Stimulated activated naive CD8-positive, alpha-beta T cell treated with anti-CD3 and anti-CD28 coated beads, Interleukin-15, amount 100 ng/mL, for 72 hours (primary cell): ENCODE measurements at regions not wholly inside any gene's neighbourhood (a gene's known extent, or its start where the extent isn't known, plus 50 kb on each side); places are given as distances from the start of the nearest gene placed in this dataset.

Source experiments
- ATAC-seq: fragments of 150-1000 bp; cut with Tn5 transposase; 2 replicates; pipeline ENCODE4 v1.10.0; 2021; ENCODE audit warnings: mild to moderate bottlenecking, moderate library complexity
- DNase-seq, 2 donors: peaks; one replicate each; pipeline ENCODE4 v3.0.0; 2021 to 2022
- H3K27ac Mint-ChIP-seq, 2 donors: one replicate each; pipeline ENCODE4 v1.8.0; 2022; ENCODE audit warnings: mild to moderate bottlenecking in 2 of 2, mixed read lengths in 2 of 2, moderate library complexity in 2 of 2
- H3K27me3 Mint-ChIP-seq: one replicate; pipeline ENCODE4 v1.8.0; 2022; ENCODE audit warnings: mixed read lengths
- H3K4me1 Mint-ChIP-seq: one replicate; pipeline ENCODE4 v1.8.0; 2022; ENCODE audit warnings: mild to moderate bottlenecking, mixed read lengths
- H3K4me3 Mint-ChIP-seq, 2 donors: one replicate each; pipeline ENCODE4 v1.8.0; 2022; ENCODE audit warnings: mild to moderate bottlenecking in 2 of 2, mixed read lengths in 2 of 2, moderate library complexity in 1 of 2
- H3K9me3 Mint-ChIP-seq, 2 donors: one replicate each; pipeline ENCODE4 v1.8.0; 2022; ENCODE audit warnings: mixed read lengths in 2 of 2

DNA sequence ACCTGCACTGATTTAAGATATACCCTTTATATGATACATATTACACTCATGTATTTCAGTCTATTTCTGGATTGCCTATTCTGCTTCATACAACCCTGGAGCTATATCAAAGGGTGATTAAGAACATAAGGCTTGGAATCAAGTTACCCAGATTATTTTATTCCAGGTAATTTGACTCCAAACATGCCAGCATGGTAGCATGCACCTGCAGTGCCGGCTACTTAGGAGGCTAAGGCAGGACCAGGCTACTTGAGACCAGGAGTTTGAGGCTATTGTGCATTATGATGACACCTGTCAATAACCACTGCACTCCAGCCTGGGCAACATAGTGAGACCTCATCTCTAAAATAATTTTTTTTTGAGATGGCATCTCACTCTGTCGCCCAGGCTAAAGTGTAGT lies 50.4 kb upstream of the NEO1 start:
- no peak for DNase-seq
- Mint-ChIP-seq H3K27me3 (peaks cover 34% of the 10 kb centered on the region), H3K4me1 (no peaks in the 10 kb centered on the region), H3K27ac (no peak overlapping the region), H3K9me3 (no peaks in the 10 kb centered on the region), H3K4me3 (no peak overlapping the region)
- no peak for ATAC-seq

DNA sequence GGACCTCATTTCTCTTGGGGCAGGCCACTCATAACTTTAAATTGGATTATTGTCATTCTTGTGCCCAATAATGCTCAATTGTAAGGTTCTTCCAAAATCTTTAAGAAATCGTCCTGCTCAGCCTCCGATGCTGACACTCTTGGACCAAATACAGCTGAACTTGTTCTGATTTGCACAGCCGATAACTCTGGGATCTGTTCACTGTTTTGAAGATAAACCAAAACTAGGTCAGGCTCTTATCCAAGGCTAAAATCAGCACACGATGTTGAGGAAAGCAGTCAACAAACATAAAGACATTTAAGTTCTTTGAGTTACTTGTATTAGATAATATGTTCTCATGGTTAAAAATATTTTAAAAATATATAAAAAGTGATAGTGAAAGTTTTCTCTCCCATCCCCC lies 52.0 kb upstream of the NEO1 start:
- Mint-ChIP-seq H3K27ac (no peak overlapping the region), H3K4me1 (no peaks in the 10 kb centered on the region), H3K9me3 (no peaks in the 10 kb centered on the region), H3K4me3 (no peak overlapping the region), H3K27me3 (peaks cover 40% of the 10 kb centered on the region)
- no peak for DNase-seq
- ATAC-seq = no peak

DNA sequence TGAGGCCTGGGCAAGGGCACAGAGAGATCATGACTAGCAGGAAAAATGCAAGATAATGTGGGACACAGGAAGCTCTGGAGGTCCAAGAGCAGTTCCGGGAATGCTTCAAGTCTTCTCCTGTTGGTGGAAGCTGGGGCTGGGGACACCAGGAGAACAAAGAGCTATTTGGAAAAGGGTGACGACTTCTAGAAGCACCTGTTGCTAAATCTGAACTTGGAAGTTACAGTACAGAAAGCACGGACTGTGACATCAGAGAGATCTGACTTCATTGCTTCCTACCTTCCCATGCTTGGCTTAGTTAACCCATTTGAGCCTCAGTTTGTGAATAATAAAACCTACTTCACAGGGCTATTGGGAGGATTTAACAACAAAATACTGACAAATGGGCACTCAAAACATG lies 52.7 kb upstream of the NEO1 start:
- Mint-ChIP-seq H3K27me3 (peaks cover 40% of the 10 kb centered on the region), H3K4me3 (no peak overlapping the region), H3K27ac (no peak overlapping the region), H3K4me1 (no peaks in the 10 kb centered on the region), H3K9me3 (no peaks in the 10 kb centered on the region)
- ATAC-seq (no peak), DNase-seq (no peak)

DNA sequence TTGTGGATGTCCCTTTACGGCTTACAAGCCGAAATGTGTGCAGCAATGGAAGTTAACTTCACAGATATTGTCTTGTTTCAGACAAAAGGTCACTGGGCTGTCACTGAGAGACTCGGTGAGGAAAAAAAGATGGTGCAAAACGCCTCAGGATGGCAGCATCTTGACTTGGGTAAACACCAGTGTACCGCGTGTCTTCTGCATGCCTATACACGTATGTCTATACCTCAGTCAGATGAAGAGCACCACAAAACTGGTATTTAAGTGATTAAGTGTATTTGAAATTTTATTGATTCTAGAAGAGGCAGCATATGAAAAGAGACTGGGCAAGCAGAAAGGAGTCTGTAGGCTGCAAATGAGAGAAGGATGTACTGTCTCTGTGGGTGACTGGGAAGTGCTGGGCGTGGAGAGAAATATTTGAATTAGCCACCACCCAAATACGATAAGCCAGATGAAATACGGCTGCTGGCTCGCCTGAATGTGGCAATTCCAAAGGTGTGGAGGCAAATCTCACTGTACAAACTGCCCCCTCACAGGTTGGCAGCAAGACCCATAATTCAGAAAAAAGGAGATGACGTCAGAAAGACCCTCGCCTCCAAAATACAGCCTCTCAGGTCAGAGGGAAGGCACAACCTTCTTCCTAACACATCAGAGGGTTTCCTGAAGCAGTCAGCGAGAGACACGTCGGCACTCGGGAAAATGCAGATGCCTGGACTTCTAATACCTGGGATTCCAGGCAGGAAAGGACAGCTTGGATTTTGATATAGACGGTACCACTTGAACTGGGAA lies 53.4 kb upstream of the NEO1 start:
- Mint-ChIP-seq H3K9me3 (no peaks in the 10 kb centered on the region), H3K27me3 (peaks cover 39% of the 10 kb centered on the region), H3K4me3 (no peak overlapping the region), H3K4me1 (no peaks in the 10 kb centered on the region), H3K27ac (no peak overlapping the region)
- ATAC-seq (no peak), DNase-seq (no peak)

DNA sequence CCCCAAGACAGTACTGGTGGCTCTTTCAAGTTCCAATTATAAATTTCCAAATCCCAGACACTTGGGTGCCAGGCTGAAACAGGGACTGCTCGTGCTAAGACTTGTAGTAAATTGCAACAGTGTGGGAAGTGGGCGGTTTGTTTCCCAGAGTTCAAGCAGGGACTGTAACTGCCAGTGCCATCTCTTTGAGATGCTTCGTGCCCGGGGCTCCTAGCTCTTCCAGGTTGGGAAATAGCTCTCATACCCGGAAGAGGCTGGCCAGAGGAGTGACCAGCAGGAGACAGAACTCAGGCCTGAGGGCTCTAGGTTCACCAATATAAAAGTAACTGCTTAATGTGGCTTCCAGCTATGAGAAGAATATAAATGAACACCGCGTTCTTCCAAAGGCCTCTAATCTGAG lies 54.0 kb upstream of the NEO1 start:
- DNase-seq (no peak), ATAC-seq (no peak)
- H3K9me3 Mint-ChIP-seq = no peaks in the 10 kb centered on the region
- peaks cover 39% of the 10 kb centered on the region for H3K27me3 Mint-ChIP-seq
- no peak overlapping the region for H3K27ac Mint-ChIP-seq
- no peak overlapping the region for H3K4me3 Mint-ChIP-seq
- no peaks in the 10 kb centered on the region for H3K4me1 Mint-ChIP-seq

DNA sequence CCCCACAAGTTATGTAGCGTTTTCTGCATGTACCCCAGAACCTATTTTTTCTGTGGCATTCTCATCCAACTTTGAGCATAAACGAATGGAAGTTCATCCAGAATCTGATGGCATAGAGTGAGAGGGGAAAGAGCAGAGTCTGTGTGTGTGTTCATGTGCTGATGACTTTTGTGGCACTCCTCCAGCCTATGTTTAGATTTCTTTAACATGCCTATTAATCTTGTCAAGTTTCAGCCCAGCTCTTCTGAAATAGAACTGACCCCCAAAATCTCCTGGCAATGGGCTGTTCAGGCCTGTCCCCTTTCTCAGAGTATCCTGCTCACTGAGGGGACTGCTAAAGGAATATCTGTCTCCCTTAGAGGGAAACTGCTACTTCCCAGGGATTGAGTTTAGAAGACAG lies 56.4 kb upstream of the NEO1 start:
- peaks cover 46% of the 10 kb centered on the region for H3K27me3 Mint-ChIP-seq
- no peaks in the 10 kb centered on the region for H3K4me1 Mint-ChIP-seq
- peak overlapping the region in 1 of 2 donors; percentile 29 for H3K27ac Mint-ChIP-seq
- no peak for DNase-seq
- H3K4me3 Mint-ChIP-seq = no peak overlapping the region
- no peak for ATAC-seq
- H3K9me3 Mint-ChIP-seq = no peaks in the 10 kb centered on the region

DNA sequence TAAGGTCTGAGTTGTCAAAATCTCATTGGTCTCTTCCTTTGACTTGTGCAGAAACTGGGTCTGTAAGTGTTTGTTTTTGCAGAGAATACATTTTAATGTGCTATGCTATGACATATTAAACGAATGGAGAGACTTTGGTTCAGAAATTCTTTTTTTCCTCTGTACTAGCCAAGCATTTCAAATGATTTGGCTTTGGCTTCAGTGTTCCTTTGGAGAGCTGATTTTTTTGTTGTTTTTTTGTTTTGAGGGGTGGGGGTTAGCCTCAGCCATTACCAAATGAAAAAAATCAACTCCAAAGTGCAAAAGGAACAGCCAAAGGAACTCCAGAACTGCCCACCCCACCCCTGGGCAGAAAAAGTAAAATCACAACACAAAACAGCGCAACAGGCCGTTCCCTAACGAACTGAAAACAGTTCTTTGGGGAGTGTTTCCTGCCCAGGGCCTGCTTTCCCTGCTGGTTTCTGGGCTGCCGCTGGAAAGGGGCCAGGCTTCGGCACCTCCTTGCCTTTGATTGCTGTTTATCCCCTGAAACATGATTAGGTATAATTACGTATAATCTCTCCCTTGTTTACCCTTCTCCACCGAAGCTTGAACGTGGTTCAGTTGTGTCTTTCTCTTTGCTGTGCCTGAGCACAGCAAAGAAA lies 57.6 kb upstream of the NEO1 start:
- no peak for DNase-seq
- Mint-ChIP-seq H3K27ac (no peak overlapping the region), H3K27me3 (peaks cover 40% of the 10 kb centered on the region), H3K4me3 (no peak overlapping the region), H3K4me1 (no peaks in the 10 kb centered on the region), H3K9me3 (no peaks in the 10 kb centered on the region)
- ATAC-seq = no peak

DNA sequence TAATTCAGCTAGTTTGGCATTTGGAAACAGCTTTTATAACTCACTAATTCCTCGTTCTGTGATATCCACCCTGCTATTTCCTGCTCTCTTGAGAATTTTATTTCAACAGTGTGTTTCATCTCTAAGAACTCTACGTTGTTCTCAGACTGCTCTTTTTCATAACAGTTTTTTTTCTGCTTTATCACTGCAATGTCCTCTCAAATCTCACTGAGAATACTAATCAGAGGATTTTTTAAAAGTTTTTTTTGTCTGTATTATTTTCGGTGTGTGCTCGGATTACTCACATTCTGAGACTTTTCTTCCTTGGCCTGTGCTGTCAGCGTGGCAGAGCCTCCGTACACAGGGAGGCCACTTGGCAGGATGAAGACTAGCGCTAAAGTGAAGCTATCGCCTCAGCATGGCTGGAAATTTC lies 59.4 kb upstream of the NEO1 start:
- DNase-seq (no peak), ATAC-seq (no peak)
- Mint-ChIP-seq H3K27ac (no peak overlapping the region), H3K4me3 (no peak overlapping the region), H3K4me1 (no peaks in the 10 kb centered on the region), H3K9me3 (no peaks in the 10 kb centered on the region), H3K27me3 (peaks cover 27% of the 10 kb centered on the region)

DNA sequence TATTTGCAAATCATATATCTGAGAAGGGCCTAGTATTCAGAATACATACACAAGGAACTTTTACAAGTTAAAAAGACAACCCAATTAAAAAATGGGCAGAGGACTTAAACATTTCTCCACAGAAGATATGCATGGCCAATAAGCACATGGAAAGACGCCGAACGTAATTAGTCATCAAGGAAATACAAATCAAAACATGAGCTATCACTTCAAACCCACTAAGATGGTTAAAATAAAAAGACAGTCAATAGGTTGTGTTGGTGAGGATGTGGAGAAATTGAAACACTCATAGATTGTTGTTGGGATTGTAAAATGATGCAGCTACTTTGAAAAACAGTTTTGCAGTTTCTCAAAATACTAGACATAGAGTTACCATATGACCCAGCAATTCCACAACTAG lies 61.2 kb upstream of the NEO1 start:
- Mint-ChIP-seq H3K9me3 (no peaks in the 10 kb centered on the region), H3K27me3 (peaks cover 24% of the 10 kb centered on the region), H3K27ac (no peak overlapping the region), H3K4me1 (no peaks in the 10 kb centered on the region), H3K4me3 (no peak overlapping the region)
- DNase-seq (no peak), ATAC-seq (no peak)

DNA sequence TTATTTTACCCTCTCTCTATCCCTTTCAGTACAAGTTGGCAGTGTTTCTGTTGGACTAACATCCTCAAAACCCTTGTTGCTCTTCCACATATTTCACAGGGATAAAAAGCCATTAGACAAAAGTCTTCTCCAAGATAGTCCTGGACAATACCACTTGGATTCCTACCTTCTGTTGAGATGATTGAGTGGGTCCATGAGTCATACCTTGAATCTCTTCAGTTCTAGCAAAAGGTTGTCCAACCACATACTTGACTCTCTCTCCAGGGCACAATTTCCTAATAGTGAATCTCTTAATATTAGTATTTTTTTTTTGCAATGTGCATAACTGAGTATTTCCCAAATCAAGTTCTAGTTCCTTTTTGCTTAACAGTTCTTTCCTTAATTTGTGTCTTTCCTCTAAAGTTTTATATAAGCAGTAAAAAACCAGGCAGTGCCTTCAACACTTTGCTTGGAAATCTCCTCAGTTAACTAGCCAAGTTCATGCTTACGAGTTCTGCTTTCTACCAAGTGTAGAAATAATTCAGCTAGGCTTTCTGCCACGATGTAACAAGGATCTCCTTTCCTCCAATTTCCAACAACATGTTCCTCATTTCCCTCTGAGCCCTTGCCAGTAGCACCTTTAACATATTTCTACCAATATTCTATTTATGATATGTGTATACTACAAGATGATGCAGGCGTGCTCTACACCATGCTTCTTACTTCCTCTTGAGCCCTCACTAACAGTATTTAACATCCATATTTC lies 68.3 kb upstream of the NEO1 start:
- Mint-ChIP-seq H3K9me3 (no peaks in the 10 kb centered on the region), H3K27me3 (peaks cover 39% of the 10 kb centered on the region), H3K27ac (no peak overlapping the region), H3K4me1 (no peaks in the 10 kb centered on the region), H3K4me3 (no peak overlapping the region)
- ATAC-seq = no peak
- DNase-seq = no peak

DNA sequence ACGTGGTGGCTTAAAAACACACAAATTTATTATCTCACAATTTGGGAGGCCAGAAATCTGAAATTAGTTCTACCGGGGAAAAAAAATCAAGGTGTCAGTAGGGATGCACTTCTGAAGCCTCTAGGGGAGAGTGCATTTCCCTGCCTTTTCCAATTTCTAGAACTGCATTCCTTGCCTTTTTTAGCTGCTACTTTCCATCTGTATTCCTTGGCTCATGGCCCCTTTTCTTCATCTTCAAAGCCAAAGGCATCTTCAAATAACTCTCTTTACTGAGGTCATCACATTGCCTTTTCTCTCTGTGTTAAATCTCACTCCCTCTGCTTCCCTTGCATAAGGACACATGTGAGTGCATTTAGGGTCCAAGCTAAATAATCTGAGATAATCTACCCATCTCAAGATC lies 69.5 kb upstream of the NEO1 start:
- no peak for ATAC-seq
- peaks cover 51% of the 10 kb centered on the region for H3K27me3 Mint-ChIP-seq

DNA sequence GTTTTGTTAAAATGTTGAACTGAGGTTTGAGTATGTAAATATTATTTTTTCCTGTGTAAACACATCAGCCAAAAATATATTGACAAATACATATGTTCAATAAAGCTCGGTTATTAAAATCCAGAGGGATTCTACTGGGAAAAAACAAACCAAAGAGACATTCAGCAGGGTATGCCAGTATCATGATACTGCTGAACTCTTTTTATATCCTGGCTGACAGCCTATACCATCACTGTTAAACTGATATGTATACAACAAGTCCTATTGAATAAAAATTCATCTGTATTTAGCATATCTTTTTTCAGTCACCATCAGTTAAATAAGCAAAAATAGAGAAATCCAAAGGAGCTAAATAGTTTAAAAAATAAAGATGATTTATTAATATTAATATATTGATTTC lies 71.6 kb upstream of the NEO1 start:
- Mint-ChIP-seq H3K4me3 (no peak overlapping the region), H3K27ac (no peak overlapping the region), H3K27me3 (peaks cover 55% of the 10 kb centered on the region), H3K4me1 (no peaks in the 10 kb centered on the region), H3K9me3 (no peaks in the 10 kb centered on the region)
- DNase-seq (no peak), ATAC-seq (no peak)

More for the DNA sequence above, 69.5 kb upstream of the NEO1 start:
- DNase-seq = no peak
- H3K4me1 Mint-ChIP-seq = no peaks in the 10 kb centered on the region
- no peak overlapping the region for H3K27ac Mint-ChIP-seq
- H3K9me3 Mint-ChIP-seq = no peaks in the 10 kb centered on the region
- no peak overlapping the region for H3K4me3 Mint-ChIP-seq

DNA sequence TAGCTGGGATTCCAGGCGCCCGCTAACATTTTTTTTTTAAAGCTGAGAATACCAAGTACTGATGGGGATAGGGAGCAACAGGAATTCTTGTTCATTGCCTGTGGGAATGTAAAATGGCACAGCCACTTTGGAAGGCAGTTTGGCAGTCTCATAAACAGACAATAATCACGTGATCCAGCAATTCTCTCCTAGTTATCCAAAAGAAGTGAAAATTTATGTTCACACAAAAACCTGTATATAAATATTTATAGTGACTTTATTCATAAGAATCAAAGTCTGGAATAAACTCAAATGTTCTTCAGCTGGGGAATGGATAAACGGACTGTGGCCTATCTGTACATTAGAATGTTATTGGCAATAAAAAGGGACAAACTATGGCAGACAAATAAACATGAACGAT lies 72.5 kb upstream of the NEO1 start:
- H3K4me1 Mint-ChIP-seq = no peaks in the 10 kb centered on the region
- no peak overlapping the region for H3K27ac Mint-ChIP-seq
- DNase-seq (no peak), ATAC-seq (no peak)
- no peaks in the 10 kb centered on the region for H3K9me3 Mint-ChIP-seq
- no peak overlapping the region for H3K4me3 Mint-ChIP-seq
- H3K27me3 Mint-ChIP-seq = peaks cover 56% of the 10 kb centered on the region

DNA sequence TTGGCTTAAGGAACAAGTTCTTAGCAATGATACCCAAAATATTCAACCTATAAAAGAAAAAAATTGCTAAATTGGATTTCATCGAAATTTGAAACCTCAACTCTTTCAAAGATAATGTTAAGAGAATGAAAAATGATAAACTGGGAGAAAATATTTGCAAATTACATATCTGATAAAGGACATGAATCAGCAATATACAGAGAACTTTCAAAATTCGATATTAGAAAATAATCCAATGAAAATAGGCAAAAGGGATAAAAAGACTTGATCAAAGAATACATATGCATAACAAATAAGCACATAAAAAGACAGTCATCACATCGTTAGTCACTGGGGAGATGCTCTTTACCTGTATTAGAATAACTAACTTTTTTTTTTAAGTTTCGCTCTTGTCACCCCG lies 73.0 kb upstream of the NEO1 start:
- no peak for ATAC-seq
- no peak overlapping the region for H3K27ac Mint-ChIP-seq
- peaks cover 56% of the 10 kb centered on the region for H3K27me3 Mint-ChIP-seq
- H3K9me3 Mint-ChIP-seq = no peaks in the 10 kb centered on the region
- H3K4me1 Mint-ChIP-seq = no peaks in the 10 kb centered on the region
- H3K4me3 Mint-ChIP-seq = no peak overlapping the region
- DNase-seq = no peak

DNA sequence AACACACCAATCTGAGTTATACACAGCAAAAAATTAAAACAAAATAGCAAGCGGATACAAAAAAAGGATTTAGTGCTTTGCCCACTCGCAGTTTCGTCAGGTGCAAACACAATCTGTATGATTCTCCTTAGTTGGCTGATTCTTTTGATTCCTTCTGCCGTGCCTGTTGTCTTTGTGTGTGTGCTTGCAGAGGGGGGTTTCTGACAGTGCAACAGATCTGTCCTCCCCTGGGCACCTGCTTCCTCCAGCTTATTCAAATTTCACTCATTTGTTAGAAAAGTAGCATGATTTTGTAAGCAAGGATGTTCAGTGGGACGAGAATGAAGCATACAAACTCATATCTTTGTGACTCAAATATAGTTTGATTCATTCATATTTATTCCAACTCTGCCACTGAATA lies 74.0 kb upstream of the NEO1 start:
- no peak for DNase-seq
- Mint-ChIP-seq H3K4me1 (no peaks in the 10 kb centered on the region), H3K27me3 (peaks cover 59% of the 10 kb centered on the region), H3K4me3 (no peak overlapping the region), H3K9me3 (no peaks in the 10 kb centered on the region), H3K27ac (no peak overlapping the region)
- ATAC-seq = no peak

DNA sequence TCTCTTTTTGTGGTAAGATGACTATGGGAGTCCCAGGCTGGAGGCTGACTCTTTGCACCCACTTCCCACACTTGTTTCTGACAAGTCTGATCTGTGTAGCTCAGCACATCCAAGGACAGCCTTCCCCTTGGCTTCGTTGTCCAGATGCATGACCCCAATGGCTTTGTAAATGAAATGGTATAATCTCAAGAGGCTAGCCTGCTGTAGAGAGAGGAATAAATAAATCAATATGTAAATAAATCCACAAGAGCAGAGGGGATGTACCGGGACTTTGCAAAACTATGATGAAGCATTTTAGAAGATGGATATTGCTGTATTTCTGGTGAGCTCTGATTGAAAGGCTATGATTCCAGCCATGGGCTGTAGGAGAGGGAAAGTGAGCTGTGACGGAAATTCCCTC lies 79.9 kb upstream of the NEO1 start:
- no peak overlapping the region for H3K27ac Mint-ChIP-seq
- no peaks in the 10 kb centered on the region for H3K4me1 Mint-ChIP-seq
- peaks cover 51% of the 10 kb centered on the region for H3K27me3 Mint-ChIP-seq
- H3K9me3 Mint-ChIP-seq = no peaks in the 10 kb centered on the region
- H3K4me3 Mint-ChIP-seq = no peak overlapping the region
- DNase-seq (no peak), ATAC-seq (no peak)
